ENCODE measurements at regions not wholly inside any gene's neighbourhood (a gene's known extent, or its start where the extent isn't known, plus 50 kb on each side); places are given as distances from the start of the nearest gene placed in this dataset.

GRCh38 chr6:14051355-14051754, 66.2 kb upstream of the CD83 start:
- Histone ChIP-seq H3K36me3 (ENCODE audit: control insufficient read depth, insufficient read depth, low read length, severe bottlenecking) (no peaks in the 10 kb centered on the region), H3K9me3 (ENCODE audit: control insufficient read depth, low read length) (no peaks in the 10 kb centered on the region), H3K27me3 (replicated peaks; ENCODE audit: control insufficient read depth, insufficient read depth, low read length) (no peaks in the 10 kb centered on the region), H3K9ac (ENCODE audit: low read length) (no peak overlapping the region), H3K4me3 (ENCODE audit: low read length) (no peak overlapping the region), H3K4me1 (ENCODE audit: control insufficient read depth, insufficient read depth, low read length) (no peaks in the 10 kb centered on the region)
- DNase-seq (ENCODE audit: low read depth), result no peak

- Histone ChIP-seq H3K4me1 (ENCODE audit: control insufficient read depth, insufficient read depth, low read length) (no peaks in the 10 kb centered on the region), H3K36me3 (ENCODE audit: control insufficient read depth, insufficient read depth, low read length, severe bottlenecking) (no peaks in the 10 kb centered on the region), H3K9ac (ENCODE audit: low read length) (no peak overlapping the region), H3K4me3 (ENCODE audit: low read length) (no peak overlapping the region), H3K9me3 (ENCODE audit: control insufficient read depth, low read length) (no peaks in the 10 kb centered on the region), H3K27me3 (replicated peaks; ENCODE audit: control insufficient read depth, insufficient read depth, low read length) (no peaks in the 10 kb centered on the region)
- no peak for DNase-seq (ENCODE audit: low read depth)
Measured at GRCh38 chr6:14053811-14054210, 63.8 kb upstream of the CD83 start.

- Histone ChIP-seq H3K4me1 (ENCODE audit: control insufficient read depth, insufficient read depth, low read length) (no peaks in the 10 kb centered on the region), H3K9me3 (ENCODE audit: control insufficient read depth, low read length) (no peaks in the 10 kb centered on the region), H3K36me3 (ENCODE audit: control insufficient read depth, insufficient read depth, low read length, severe bottlenecking) (no peaks in the 10 kb centered on the region), H3K4me3 (ENCODE audit: low read length) (no peak overlapping the region), H3K9ac (ENCODE audit: low read length) (no peak overlapping the region), H3K27me3 (replicated peaks; ENCODE audit: control insufficient read depth, insufficient read depth, low read length) (no peaks in the 10 kb centered on the region)
- no peak for DNase-seq (ENCODE audit: low read depth)
Measured at GRCh38 chr6:14055541-14055940, 62.0 kb upstream of the CD83 start.

GRCh38 chr6:14058029-14058695, 59.4 kb upstream of the CD83 start:
- H3K4me1 ChIP-seq (ENCODE audit: control insufficient read depth, insufficient read depth, low read length), result peaks cover 3% of the 10 kb centered on the region
- H3K4me3 ChIP-seq (ENCODE audit: low read length), result no peak overlapping the region
- H3K9ac ChIP-seq (ENCODE audit: low read length), result no peak overlapping the region
- no peaks in the 10 kb centered on the region for H3K27me3 ChIP-seq (replicated peaks; ENCODE audit: control insufficient read depth, insufficient read depth, low read length)
- no peak for DNase-seq (ENCODE audit: low read depth)
- H3K36me3 ChIP-seq (ENCODE audit: control insufficient read depth, insufficient read depth, low read length, severe bottlenecking), result no peaks in the 10 kb centered on the region
- H3K9me3 ChIP-seq (ENCODE audit: control insufficient read depth, low read length), result peaks cover 5% of the 10 kb centered on the region

- no peaks in the 10 kb centered on the region for H3K36me3 ChIP-seq (ENCODE audit: control insufficient read depth, insufficient read depth, low read length, severe bottlenecking)
- no peaks in the 10 kb centered on the region for H3K27me3 ChIP-seq (replicated peaks; ENCODE audit: control insufficient read depth, insufficient read depth, low read length)
- H3K9ac ChIP-seq (ENCODE audit: low read length), result no peak overlapping the region
- H3K9me3 ChIP-seq (ENCODE audit: control insufficient read depth, low read length), result peaks cover 5% of the 10 kb centered on the region
- H3K4me3 ChIP-seq (ENCODE audit: low read length), result no peak overlapping the region
- DNase-seq (ENCODE audit: low read depth), result no peak
- peaks cover 3% of the 10 kb centered on the region for H3K4me1 ChIP-seq (ENCODE audit: control insufficient read depth, insufficient read depth, low read length)
Measured at GRCh38 chr6:14058735-14059134, 58.8 kb upstream of the CD83 start.

GRCh38 chr6:14059791-14060436, 57.7 kb upstream of the CD83 start:
- Histone ChIP-seq H3K9ac (ENCODE audit: low read length) (no peak overlapping the region), H3K4me3 (ENCODE audit: low read length) (no peak overlapping the region), H3K9me3 (ENCODE audit: control insufficient read depth, low read length) (peaks cover 5% of the 10 kb centered on the region), H3K27me3 (replicated peaks; ENCODE audit: control insufficient read depth, insufficient read depth, low read length) (no peaks in the 10 kb centered on the region), H3K4me1 (ENCODE audit: control insufficient read depth, insufficient read depth, low read length) (peaks cover 3% of the 10 kb centered on the region), H3K36me3 (ENCODE audit: control insufficient read depth, insufficient read depth, low read length, severe bottlenecking) (no peaks in the 10 kb centered on the region)
- DNase-seq (ENCODE audit: low read depth), result no peak

- no peaks in the 10 kb centered on the region for H3K27me3 ChIP-seq (replicated peaks; ENCODE audit: control insufficient read depth, insufficient read depth, low read length)
- no peak overlapping the region for H3K4me3 ChIP-seq (ENCODE audit: low read length)
- peaks cover 3% of the 10 kb centered on the region for H3K4me1 ChIP-seq (ENCODE audit: control insufficient read depth, insufficient read depth, low read length)
- no peak for DNase-seq (ENCODE audit: low read depth)
- H3K36me3 ChIP-seq (ENCODE audit: control insufficient read depth, insufficient read depth, low read length, severe bottlenecking), result no peaks in the 10 kb centered on the region
- peaks cover 5% of the 10 kb centered on the region for H3K9me3 ChIP-seq (ENCODE audit: control insufficient read depth, low read length)
- no peak overlapping the region for H3K9ac ChIP-seq (ENCODE audit: low read length)
Measured at GRCh38 chr6:14060971-14061370, 56.6 kb upstream of the CD83 start.

GRCh38 chr6:14061643-14062042, 55.9 kb upstream of the CD83 start:
- peaks cover 3% of the 10 kb centered on the region for H3K4me1 ChIP-seq (ENCODE audit: control insufficient read depth, insufficient read depth, low read length)
- no peak for DNase-seq (ENCODE audit: low read depth)
- H3K27me3 ChIP-seq (replicated peaks; ENCODE audit: control insufficient read depth, insufficient read depth, low read length), result no peaks in the 10 kb centered on the region
- H3K9me3 ChIP-seq (ENCODE audit: control insufficient read depth, low read length), result peaks cover 5% of the 10 kb centered on the region
- H3K4me3 ChIP-seq (ENCODE audit: low read length), result no peak overlapping the region
- no peaks in the 10 kb centered on the region for H3K36me3 ChIP-seq (ENCODE audit: control insufficient read depth, insufficient read depth, low read length, severe bottlenecking)
- H3K9ac ChIP-seq (ENCODE audit: low read length), result no peak overlapping the region

- Histone ChIP-seq H3K27me3 (replicated peaks; ENCODE audit: control insufficient read depth, insufficient read depth, low read length) (no peaks in the 10 kb centered on the region), H3K9ac (ENCODE audit: low read length) (no peak overlapping the region), H3K4me3 (ENCODE audit: low read length) (no peak overlapping the region), H3K36me3 (ENCODE audit: control insufficient read depth, insufficient read depth, low read length, severe bottlenecking) (no peaks in the 10 kb centered on the region), H3K4me1 (ENCODE audit: control insufficient read depth, insufficient read depth, low read length) (peaks cover 8% of the 10 kb centered on the region), H3K9me3 (ENCODE audit: control insufficient read depth, low read length) (peaks cover 5% of the 10 kb centered on the region)
- DNase-seq (ENCODE audit: low read depth), result no peak
Measured at GRCh38 chr6:14062345-14063029, 55.1 kb upstream of the CD83 start.

- H3K9ac ChIP-seq (ENCODE audit: low read length), result no peak overlapping the region
Measured at GRCh38 chr6:14063756-14064155, 53.8 kb upstream of the CD83 start.

GRCh38 chr6:14065350-14065749, 52.2 kb upstream of the CD83 start:
- H3K4me3 ChIP-seq (ENCODE audit: low read length), result no peak overlapping the region
- H3K9me3 ChIP-seq (ENCODE audit: control insufficient read depth, low read length), result peaks cover 5% of the 10 kb centered on the region
- H3K4me1 ChIP-seq (ENCODE audit: control insufficient read depth, insufficient read depth, low read length), result peaks cover 28% of the 10 kb centered on the region
- no peaks in the 10 kb centered on the region for H3K36me3 ChIP-seq (ENCODE audit: control insufficient read depth, insufficient read depth, low read length, severe bottlenecking)
- no peak overlapping the region for H3K9ac ChIP-seq (ENCODE audit: low read length)
- no peaks in the 10 kb centered on the region for H3K27me3 ChIP-seq (replicated peaks; ENCODE audit: control insufficient read depth, insufficient read depth, low read length)
- DNase-seq (ENCODE audit: low read depth), result no peak

More at GRCh38 chr6:14063756-14064155, 53.8 kb upstream of the CD83 start:
- H3K27me3 ChIP-seq (replicated peaks; ENCODE audit: control insufficient read depth, insufficient read depth, low read length), result no peaks in the 10 kb centered on the region
- no peaks in the 10 kb centered on the region for H3K36me3 ChIP-seq (ENCODE audit: control insufficient read depth, insufficient read depth, low read length, severe bottlenecking)
- peaks cover 5% of the 10 kb centered on the region for H3K9me3 ChIP-seq (ENCODE audit: control insufficient read depth, low read length)
- no peak overlapping the region for H3K4me3 ChIP-seq (ENCODE audit: low read length)
- H3K4me1 ChIP-seq (ENCODE audit: control insufficient read depth, insufficient read depth, low read length), result peaks cover 21% of the 10 kb centered on the region
- no peak for DNase-seq (ENCODE audit: low read depth)
